Epithelial cell of esophagus (primary cell): ENCODE measurements at regions not wholly inside any gene's neighbourhood (a gene's known extent, or its start where the extent isn't known, plus 50 kb on each side); places are given as distances from the start of the nearest gene placed in this dataset.

ENCODE experiments used
- DNase-seq: peaks from one replicate; pipeline ENCODE4 v3.0.0; 2010; ENCODE audit warnings: low read depth
- H3K4me3 ChIP-seq: 2 replicates; pipeline ENCODE4 v1.5.1; 2011; ENCODE audit warnings: mild to moderate bottlenecking, low read length, control low read depth
- CTCF ChIP-seq: IDR thresholded peaks from 2 replicates; pipeline ENCODE4 v1.5.1; 2011; ENCODE audit warnings: low read depth, mild to moderate bottlenecking, low read length, control low read depth, inconsistent platforms; ENCODE audit not compliant: insufficient read depth; ENCODE audit errors: missing control alignments

DNA sequence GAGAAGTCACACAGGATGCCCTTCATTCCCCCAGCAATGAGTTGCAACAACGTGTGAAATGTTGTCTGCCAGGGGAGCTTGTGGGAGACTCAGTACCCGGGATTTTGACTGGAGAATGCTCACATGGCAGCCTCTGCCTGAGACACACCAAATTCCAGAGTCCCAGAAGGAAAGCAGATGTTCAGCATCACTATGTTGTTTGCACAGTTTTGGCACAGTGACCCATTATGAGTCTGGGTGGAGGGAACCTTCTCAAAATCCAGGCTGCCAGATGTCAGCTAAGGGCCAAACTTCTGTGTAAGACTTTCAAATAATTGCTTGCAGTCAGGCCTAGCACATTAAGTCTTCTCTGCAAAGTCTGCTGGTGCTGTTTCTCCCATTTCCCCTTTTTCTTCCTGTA is 1029.7 kb upstream of the TENM3 start:
- no peak for TF ChIP-seq CTCF
- no peak overlapping the region for H3K4me3 ChIP-seq
- no peak for DNase-seq

GRCh38 chr4:181216501-181216900 is 1026.7 kb upstream of the TENM3 start:
- no peak for DNase-seq
- no peak for TF ChIP-seq CTCF
- no peak overlapping the region for H3K4me3 ChIP-seq

- no peak overlapping the region for H3K4me3 ChIP-seq
- DNase-seq, result peak; percentile 62
- no peak for TF ChIP-seq CTCF
These were observed 1023.3 kb upstream of the TENM3 start for GRCh38 chr4:181219783-181220416.

DNA sequence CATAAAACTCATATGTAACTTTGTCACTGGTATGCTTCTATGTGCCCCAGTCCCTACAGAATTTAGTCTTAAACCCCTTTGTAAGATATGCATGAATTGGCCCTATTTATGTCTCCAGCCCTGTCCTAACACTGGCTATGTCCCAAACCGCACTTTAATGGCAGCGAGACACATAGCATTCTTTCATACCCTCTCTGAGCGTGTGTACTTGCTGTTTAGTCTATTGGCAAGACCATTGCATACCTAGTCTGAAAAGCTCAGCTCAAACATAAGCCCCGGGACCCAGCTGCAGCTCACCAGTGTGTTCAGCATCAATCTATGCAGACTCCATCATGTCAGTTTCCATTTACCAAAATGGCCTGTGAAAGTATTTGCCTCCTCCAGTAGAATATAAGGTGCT is 1018.4 kb upstream of the TENM3 start:
- no peak for TF ChIP-seq CTCF
- H3K4me3 ChIP-seq, result no peak overlapping the region
- no peak for DNase-seq

DNA sequence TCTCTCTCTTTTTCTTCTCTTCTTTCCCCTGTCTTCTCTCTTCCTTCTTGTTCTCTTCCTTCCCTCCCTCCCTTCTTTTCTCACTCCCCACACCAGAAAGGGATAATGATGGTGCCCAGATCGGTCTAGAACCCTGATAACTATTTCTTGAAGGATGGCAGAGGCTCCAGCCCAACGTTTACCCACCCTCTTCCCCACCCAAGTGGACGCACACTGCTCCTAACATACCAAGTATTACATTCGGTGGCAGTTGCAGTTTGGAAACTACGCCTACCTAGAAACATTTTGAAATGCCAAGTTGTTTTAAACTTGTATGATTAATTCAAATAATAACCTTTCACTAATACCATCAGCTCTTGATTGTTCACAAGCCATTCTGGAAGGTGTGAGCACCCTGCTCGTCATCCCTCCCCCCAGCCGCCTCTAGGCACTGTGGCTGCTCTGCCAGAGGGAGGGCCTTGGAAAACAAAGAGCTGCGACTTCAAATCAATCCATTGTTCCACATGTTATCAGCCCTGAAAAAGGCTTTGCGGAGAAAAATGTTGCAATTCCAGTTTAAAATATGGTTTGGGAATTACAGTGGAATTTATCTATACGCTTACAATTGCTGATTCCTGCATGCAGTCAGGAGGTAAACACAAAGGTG is 1017.5 kb upstream of the TENM3 start:
- TF ChIP-seq CTCF, result no peak
- DNase-seq, result no peak
- H3K4me3 ChIP-seq, result no peak overlapping the region

- DNase-seq, result no peak
- H3K4me3 ChIP-seq, result no peak overlapping the region
- no peak for TF ChIP-seq CTCF
These were observed 1008.1 kb upstream of the TENM3 start for GRCh38 chr4:181234951-181235680.

- TF ChIP-seq CTCF, result no peak
- no peak for DNase-seq
- no peak overlapping the region for H3K4me3 ChIP-seq
These were observed 997.9 kb upstream of the TENM3 start for GRCh38 chr4:181245326-181245725.
